Endodermal cell (in vitro differentiated cells): ENCODE measurements at regions not wholly inside any gene's neighbourhood (a gene's known extent, or its start where the extent isn't known, plus 50 kb on each side); places are given as distances from the start of the nearest gene placed in this dataset.
A peak's percentile ranks its signal among the peaks of the same experiment; 100 is the strongest.

Experiments
- DNase-seq: peaks from one replicate; pipeline ENCODE4 v3.0.0-alpha.2; 2017
- H3K27ac ChIP-seq: 2 replicates; pipeline ENCODE4 v1.5.1; 2013; ENCODE audit warnings: mild to moderate bottlenecking, low read depth, low read length, moderate library complexity
- H3K27me3 ChIP-seq: 2 replicates; pipeline ENCODE4 v1.6.1; 2013; ENCODE audit warnings: mild to moderate bottlenecking, low read length, moderate library complexity; ENCODE audit not compliant: insufficient read depth, control insufficient read depth, poor library complexity, severe bottlenecking
- H3K36me3 ChIP-seq: 2 replicates; pipeline ENCODE4 v1.7.0; 2013; ENCODE audit warnings: mild to moderate bottlenecking, low read length, moderate library complexity; ENCODE audit not compliant: control insufficient read depth, insufficient read depth
- H3K4me1 ChIP-seq: one replicate; pipeline ENCODE4 v1.7.0; 2013; ENCODE audit warnings: low read length; ENCODE audit not compliant: control insufficient read depth, insufficient read depth
- H3K4me3 ChIP-seq: 2 replicates; pipeline ENCODE4 v1.5.1; 2013; ENCODE audit warnings: mild to moderate bottlenecking, low read length, moderate library complexity
- H3K9ac ChIP-seq: 2 replicates; pipeline ENCODE4 v1.6.1; 2013; ENCODE audit warnings: mild to moderate bottlenecking, low read length, moderate library complexity; ENCODE audit not compliant: poor library complexity, severe bottlenecking; ENCODE audit errors: extremely low read depth
- H3K9me3 ChIP-seq: 2 replicates; pipeline ENCODE4 v1.6.1; 2013; ENCODE audit warnings: mild to moderate bottlenecking, low read length, moderate library complexity; ENCODE audit not compliant: control insufficient read depth
- H3K27ac Mint-ChIP-seq: 2 replicates; pipeline ENCODE4 v1.8.0; 2020; ENCODE audit warnings: mixed read lengths
- H3K27me3 Mint-ChIP-seq: 2 replicates; pipeline ENCODE4 v1.8.0; 2021; ENCODE audit warnings: mild to moderate bottlenecking, mixed read lengths; ENCODE audit not compliant: insufficient read depth
- H3K36me3 Mint-ChIP-seq: 2 replicates; pipeline ENCODE4 v1.8.0; 2020; ENCODE audit warnings: low read depth, mixed read lengths
- H3K4me1 Mint-ChIP-seq: 2 replicates; pipeline ENCODE4 v1.8.0; 2020; ENCODE audit warnings: mixed read lengths
- H3K4me3 Mint-ChIP-seq: 2 replicates; pipeline ENCODE4 v1.8.0; 2020; ENCODE audit warnings: mild to moderate bottlenecking, moderate library complexity, mixed read lengths
- H3K9me3 Mint-ChIP-seq: 2 replicates; pipeline ENCODE4 v1.8.0; 2020; ENCODE audit warnings: mild to moderate bottlenecking, mixed read lengths
- CTCF ChIP-seq: fragments of 200-600 bp; sonication (generic); conservative IDR thresholded peaks from 2 replicates; pipeline ENCODE4 v1.5.0; 2021; ENCODE audit warnings: antibody characterized with exemption, mild to moderate bottlenecking
- WGBS, 2 experiments: methylation state at CpG; one replicate each; pipeline versions ENCODE4 v1.1.5 to v1.1.7; 2013; ENCODE audit warnings: missing lambda C conversion rate in 2 of 2, mixed read lengths in 1 of 2; ENCODE audit not compliant: insufficient coverage in 1 of 2, insufficient read length in 1 of 2; 5-methylcytosine and 5-hydroxymethylcytosine counted together

DNA sequence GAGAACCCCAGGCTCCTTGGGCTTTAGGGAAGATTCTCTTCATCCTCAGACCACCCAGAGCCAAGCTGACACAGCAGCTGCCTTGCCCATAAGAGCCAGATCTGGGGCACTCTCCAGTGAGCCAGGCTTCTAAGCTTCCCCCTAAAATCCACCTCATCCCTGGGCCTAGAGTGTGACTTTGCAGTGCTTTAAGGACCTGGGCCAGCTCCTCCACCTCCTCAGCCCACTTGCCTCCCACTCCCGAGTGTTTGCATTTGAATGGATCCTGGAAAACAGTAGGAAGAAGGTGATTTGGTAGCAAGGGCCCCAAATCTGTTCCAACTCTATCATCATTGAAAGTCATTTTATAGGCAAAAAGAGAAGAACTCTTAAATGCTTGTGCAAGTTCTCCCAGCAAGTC is 108.7 kb upstream of the UBL3 start:
- no peaks in the 10 kb centered on the region for H3K9me3 ChIP-seq
- H3K4me1 Mint-ChIP-seq: peaks cover 18% of the 10 kb centered on the region
- H3K36me3 ChIP-seq: no peaks in the 10 kb centered on the region
- no peaks in the 10 kb centered on the region for H3K27me3 ChIP-seq
- no peak overlapping the region for H3K27ac ChIP-seq
- no peak overlapping the region for H3K9ac ChIP-seq
- H3K9me3 Mint-ChIP-seq: no peaks in the 10 kb centered on the region
- H3K4me3 Mint-ChIP-seq: no peak overlapping the region
- WGBS, 2 experiments: 40 to 85% methylated on average over 1 of the region's 1 CpG
- no peak for TF ChIP-seq CTCF
- no peaks in the 10 kb centered on the region for H3K36me3 Mint-ChIP-seq
- H3K4me1 ChIP-seq: no peaks in the 10 kb centered on the region
- no peaks in the 10 kb centered on the region for H3K27me3 Mint-ChIP-seq
- DNase-seq: peak; percentile 64
- H3K4me3 ChIP-seq: no peak overlapping the region
- H3K27ac Mint-ChIP-seq: no peak overlapping the region

DNA sequence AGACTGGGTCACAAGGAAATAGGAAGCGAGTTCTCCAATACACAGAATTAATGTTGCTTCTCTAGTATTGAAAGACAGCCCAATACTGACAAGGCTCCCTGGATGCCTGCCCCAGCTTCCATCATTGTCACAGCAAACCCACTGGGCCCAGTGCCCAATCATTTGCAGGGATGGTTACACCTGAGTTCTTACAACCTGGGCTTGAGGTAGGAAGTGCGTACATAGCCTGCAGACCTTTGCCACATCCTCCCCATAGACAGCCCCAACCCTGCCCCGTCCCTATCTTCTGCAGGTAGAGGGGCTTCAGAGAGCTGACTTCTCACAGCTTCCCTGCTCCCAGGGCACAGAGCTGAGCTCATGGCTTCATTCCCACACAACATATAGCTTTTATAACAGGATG is 108.1 kb upstream of the UBL3 start:
- Mint-ChIP-seq H3K4me3 (no peak overlapping the region), H3K9me3 (no peaks in the 10 kb centered on the region), H3K27ac (no peak overlapping the region), H3K4me1 (peaks cover 18% of the 10 kb centered on the region), H3K36me3 (no peaks in the 10 kb centered on the region), H3K27me3 (no peaks in the 10 kb centered on the region)
- no peak overlapping the region for H3K27ac ChIP-seq
- no peaks in the 10 kb centered on the region for H3K27me3 ChIP-seq
- DNase-seq: no peak
- TF ChIP-seq CTCF: no peak
- no peaks in the 10 kb centered on the region for H3K9me3 ChIP-seq
- no peak overlapping the region for H3K9ac ChIP-seq
- H3K36me3 ChIP-seq: no peaks in the 10 kb centered on the region
- H3K4me1 ChIP-seq: no peaks in the 10 kb centered on the region
- no peak overlapping the region for H3K4me3 ChIP-seq
- 88 to 100% methylated on average over 1 to 3 of the region's 3 CpGs for WGBS, 2 experiments

- DNase-seq: no peak
- no peak for TF ChIP-seq CTCF
- H3K4me3 Mint-ChIP-seq: no peak overlapping the region
- H3K4me1 Mint-ChIP-seq: peaks cover 18% of the 10 kb centered on the region
- H3K27me3 Mint-ChIP-seq: no peaks in the 10 kb centered on the region
- H3K36me3 Mint-ChIP-seq: no peaks in the 10 kb centered on the region
- no peak overlapping the region for H3K27ac Mint-ChIP-seq
- no peak overlapping the region for H3K4me3 ChIP-seq
- H3K4me1 ChIP-seq: no peaks in the 10 kb centered on the region
- no peaks in the 10 kb centered on the region for H3K9me3 ChIP-seq
- 69 to 90% methylated on average over 3 to 8 of the region's 8 CpGs for WGBS, 2 experiments
- H3K9me3 Mint-ChIP-seq: no peaks in the 10 kb centered on the region
- no peaks in the 10 kb centered on the region for H3K27me3 ChIP-seq
- no peak overlapping the region for H3K9ac ChIP-seq
- no peak overlapping the region for H3K27ac ChIP-seq
- H3K36me3 ChIP-seq: no peaks in the 10 kb centered on the region
Measured at GRCh38 chr13:29957320-29957719, 106.9 kb upstream of the UBL3 start.
